Stomach (tissue), 8 donors: ENCODE measurements at regions not wholly inside any gene's neighbourhood (a gene's known extent, or its start where the extent isn't known, plus 50 kb on each side); places are given as distances from the start of the nearest gene placed in this dataset.

Experiments used
- DNase-seq, 2 donors: peaks; one replicate each; pipeline versions ENCODE4 v3.0.0 to v3.0.0-alpha.2; 2013 to 2019
- H3K27ac ChIP-seq, 5 donors: fragments of 200-600 bp in 4 of 5; sonication (generic) in 4 of 5; one replicate each; pipeline ENCODE4 v1.5.1; 2013 to 2019; ENCODE audit warnings: mild to moderate bottlenecking in 1 of 5, moderate library complexity in 1 of 5
- H3K27me3 ChIP-seq, 3 donors: fragments of 200-600 bp; sonication (generic); one replicate each; pipeline ENCODE4 v1.5.1; 2017 to 2019; ENCODE audit warnings: mixed run types in 1 of 3
- H3K36me3 ChIP-seq, 4 donors: fragments of 200-600 bp; sonication (generic); 1 replicate in 3 of 4; 2 replicates in 1 of 4; pipeline ENCODE4 v1.5.1; 2016 to 2019
- H3K4me1 ChIP-seq, 4 donors: fragments of 200-600 bp; sonication (generic); one replicate each; pipeline ENCODE4 v1.5.1; 2016 to 2019
- H3K4me3 ChIP-seq, 4 donors: fragments of 200-600 bp; sonication (generic) in 3 of 4; one replicate each; pipeline ENCODE4 v1.5.1; 2016 to 2019; ENCODE audit warnings: mild to moderate bottlenecking in 1 of 4
- H3K9me3 ChIP-seq, 4 donors: fragments of 200-600 bp; sonication (generic); one replicate each; pipeline ENCODE4 v1.5.1; 2016 to 2019
- CTCF ChIP-seq, 7 experiments: fragments of 450-650 bp in 4 of 7; fragments of 200-600 bp in 3 of 7; sonication (generic) in 3 of 7; IDR thresholded peaks; one replicate each; pipeline ENCODE4 v1.5.1; 2016 to 2019; ENCODE audit warnings: antibody characterized with exemption in 7 of 7, control low read depth in 2 of 7, mild to moderate bottlenecking in 1 of 7
- EP300 ChIP-seq: sonication (generic); formaldehyde crosslinking; IDR thresholded peaks from one replicate; pipeline ENCODE4 v1.6.1; 2017; ENCODE audit warnings: antibody characterized with exemption
- POLR2A ChIP-seq, 4 donors: fragments of 450-650 bp; IDR thresholded peaks; one replicate each; pipeline ENCODE4 v1.6.1; 2016; ENCODE audit warnings: antibody characterized with exemption in 4 of 4, control low read depth in 2 of 4, mild to moderate bottlenecking in 1 of 4, moderate library complexity in 1 of 4
- POLR2AphosphoS5 ChIP-seq, 3 donors: sonication (generic); formaldehyde crosslinking; IDR thresholded peaks; one replicate each; pipeline ENCODE4 v1.6.1; 2016; ENCODE audit warnings: antibody characterized with exemption in 3 of 3
- WGBS, 5 donors: extraction: QIAGEN DNeasy Blood & Tissue Kit in 3 of 5; methylation state at CpG; one replicate each; pipeline versions ENCODE4 v1.1.5 to v1.1.7; 2013 to 2018; 5-methylcytosine and 5-hydroxymethylcytosine counted together
- intact Hi-C: fragments of 100-400 bp; cut with DNase I; formaldehyde crosslinking; loops from one replicate; pipeline ENCODE4 v1.15.1; 2023; ENCODE audit warnings: low total_unique reads
- donor health status: healthy with polysubstance abuse.
- donor health status: Bipolar disorder and iron deficiency.
- donor health status: healthy.

DNA sequence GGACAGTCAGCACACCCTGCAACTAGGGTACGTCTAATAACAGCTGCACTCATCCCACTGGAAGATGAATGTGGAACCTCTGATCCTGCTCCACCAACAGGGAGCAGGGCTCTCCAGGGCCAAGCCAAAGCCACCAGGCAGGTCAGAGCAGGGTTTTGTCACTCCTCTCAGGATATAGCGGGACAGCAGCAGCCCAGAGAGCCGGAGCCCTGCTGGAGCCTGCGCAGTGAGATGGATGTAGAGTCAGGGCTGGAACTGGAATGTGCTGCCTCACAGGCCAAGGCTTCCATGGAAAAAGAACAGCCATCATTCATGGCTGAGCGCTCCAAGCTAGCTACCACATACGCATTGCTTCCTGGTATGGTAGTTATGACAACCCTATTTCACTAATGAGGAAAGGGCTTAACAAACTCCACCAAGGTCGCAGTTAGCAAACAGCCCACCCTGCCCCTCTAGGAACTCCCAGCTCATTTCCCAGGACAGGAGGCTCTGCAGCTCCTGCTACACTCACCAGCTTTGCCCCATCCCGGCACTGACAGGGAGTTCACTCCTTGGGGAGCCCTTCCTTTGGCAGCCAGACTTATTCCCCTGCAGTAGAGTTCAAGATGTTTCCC lies 85.2 kb downstream of the HS1BP3 start:
- TF ChIP-seq CTCF (IDR thresholded peaks at IDR 0.05) (no peak), POLR2A (IDR thresholded peaks at IDR 0.05) (no peak), POLR2AphosphoS5 (IDR thresholded peaks at IDR 0.05) (peak in 1 of 3 donors; percentile 50), EP300 (no peak)
- Histone ChIP-seq H3K4me1 (peaks cover 0 to 11% (median 2%) of the 10 kb centered on the region in 4 donors), H3K27me3 (no peaks in the 10 kb centered on the region), H3K9me3 (no peaks in the 10 kb centered on the region), H3K27ac (peak overlapping the region in 3 of 5 donors; percentile 24 to 49 (median 39)), H3K4me3 (no peak overlapping the region), H3K36me3 (no peaks in the 10 kb centered on the region)
- 59 to 79% (median 65%) methylated on average over 5 to 8 of the region's 8 CpGs for WGBS, 5 donors
- intact Hi-C loops: no loop called here
- DNase-seq: peak in 1 of 2 donors; percentile 87

DNA sequence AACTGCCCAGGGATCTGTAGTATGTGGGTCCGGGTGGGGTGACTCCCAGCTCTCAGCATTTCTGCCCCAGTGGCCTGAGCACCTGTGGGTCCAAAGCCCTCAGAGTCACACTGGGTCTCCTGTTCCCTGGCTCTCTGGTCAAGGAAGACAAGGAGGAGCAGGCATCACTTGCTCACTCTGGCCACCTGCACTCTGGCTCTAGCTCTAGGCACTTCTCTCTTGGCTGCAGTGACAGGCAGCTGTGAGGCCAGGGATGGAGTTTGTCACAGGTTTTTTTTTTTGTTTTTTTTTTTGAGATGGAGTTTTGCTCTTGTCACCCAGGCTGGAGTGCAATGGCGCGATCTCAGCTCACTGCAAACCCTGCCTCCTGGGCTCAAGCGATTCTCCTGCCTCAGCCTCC lies 84.6 kb downstream of the HS1BP3 start:
- H3K27ac ChIP-seq: peak overlapping the region in 2 of 5 donors; percentile 39 to 49

GRCh38 chr2:20567159-20567925 lies 83.6 kb downstream of the HS1BP3 start:
- TF ChIP-seq EP300 (no peak), CTCF (IDR thresholded peaks at IDR 0.05) (no peak), POLR2A (IDR thresholded peaks at IDR 0.05) (no peak), POLR2AphosphoS5 (IDR thresholded peaks at IDR 0.05) (no peak)
- no peak for DNase-seq
- Histone ChIP-seq H3K27ac (peak overlapping the region in 1 of 5 donors; percentile 71), H3K27me3 (no peaks in the 10 kb centered on the region), H3K9me3 (no peaks in the 10 kb centered on the region), H3K36me3 (no peaks in the 10 kb centered on the region), H3K4me3 (no peak overlapping the region), H3K4me1 (peaks cover 0 to 11% (median 2%) of the 10 kb centered on the region in 4 donors)
- 87 to 91% (median 89%) methylated on average over 12 of the region's 12 CpGs for WGBS, 5 donors
- intact Hi-C loops: no loop called here

More for the DNA sequence above, 84.6 kb downstream of the HS1BP3 start:
- intact Hi-C loops: no loop called here
- Histone ChIP-seq H3K27me3 (no peaks in the 10 kb centered on the region), H3K4me1 (peaks cover 0 to 11% (median 2%) of the 10 kb centered on the region in 4 donors), H3K36me3 (no peaks in the 10 kb centered on the region), H3K9me3 (no peaks in the 10 kb centered on the region), H3K4me3 (no peak overlapping the region)
- TF ChIP-seq EP300: no peak
- TF ChIP-seq POLR2A (IDR thresholded peaks at IDR 0.05): no peak
- TF ChIP-seq POLR2AphosphoS5 (IDR thresholded peaks at IDR 0.05): no peak
- no peak for TF ChIP-seq CTCF (IDR thresholded peaks at IDR 0.05)
- no peak for DNase-seq
- 89 to 96% (median 92%) methylated on average over 4 of the region's 4 CpGs for WGBS, 5 donors
